NOMO-1 treated with dmso at 0.1 percent for 144 hours (cell line): ENCODE measurements at regions not wholly inside any gene's neighbourhood (a gene's known extent, or its start where the extent isn't known, plus 50 kb on each side); places are given as distances from the start of the nearest gene placed in this dataset.
"Not testable (repeated sequence)": the region's sequence is repeated elsewhere in the genome, so short reads cannot be mapped to it uniquely, and the experiment has no call there.

Experiments used
- DNase-seq: peaks from one replicate; lab custom pipeline; 2025; ENCODE audit not compliant: unreplicated experiment; lab: John Stamatoyannopoulos, UW

GRCh38 chr6:132142768-132143167 is 191.6 kb upstream of the CCN2 start:
- no peak for DNase-seq

- DNase-seq = no peak
Observed at GRCh38 chr6:132142308-132142707, 191.1 kb upstream of the CCN2 start.

- DNase-seq = no peak
Observed at GRCh38 chr6:132140189-132140588, 189.0 kb upstream of the CCN2 start.

- no peak for DNase-seq
Observed at GRCh38 chr6:132139611-132140010, 188.4 kb upstream of the CCN2 start.

- DNase-seq = no peak
Observed at GRCh38 chr6:132136981-132137380, 185.8 kb upstream of the CCN2 start.

- DNase-seq = no peak
Observed at GRCh38 chr6:132135409-132135808, 184.2 kb upstream of the CCN2 start.

GRCh38 chr6:132133736-132134445 is 182.7 kb upstream of the CCN2 start:
- DNase-seq = no peak

GRCh38 chr6:132132924-132133639 is 181.9 kb upstream of the CCN2 start:
- no peak for DNase-seq

- no peak for DNase-seq
Observed at GRCh38 chr6:132132422-132132821, 181.2 kb upstream of the CCN2 start.

- DNase-seq = peak; percentile 24
Observed at GRCh38 chr6:132131758-132132157, 180.6 kb upstream of the CCN2 start.

GRCh38 chr6:132131351-132131750 is 180.2 kb upstream of the CCN2 start:
- DNase-seq = no peak

GRCh38 chr6:132130626-132131298 is 179.6 kb upstream of the CCN2 start:
- peak; percentile 13 for DNase-seq

- DNase-seq = no peak
Observed at GRCh38 chr6:132128424-132128823, 177.3 kb upstream of the CCN2 start.

GRCh38 chr6:132126150-132126549 is 175.0 kb upstream of the CCN2 start:
- DNase-seq = no peak

- DNase-seq = no peak
Observed at GRCh38 chr6:132122871-132123270, 171.7 kb upstream of the CCN2 start.

- no peak for DNase-seq
Observed at GRCh38 chr6:132122176-132122575, 171.0 kb upstream of the CCN2 start.

GRCh38 chr6:132118144-132118543 is 167.0 kb upstream of the CCN2 start:
- no peak for DNase-seq

GRCh38 chr6:132115714-132116366 is 164.7 kb upstream of the CCN2 start:
- no peak for DNase-seq

- DNase-seq = no peak
Observed at GRCh38 chr6:132114201-132114825, 163.1 kb upstream of the CCN2 start.

- not testable (repeated sequence) for DNase-seq
Observed at GRCh38 chr6:132109752-132110151, 158.6 kb upstream of the CCN2 start.

GRCh38 chr6:132107896-132108295 is 156.7 kb upstream of the CCN2 start:
- no peak for DNase-seq
